HG03442 (cell line): ENCODE measurements at regions not wholly inside any gene's neighbourhood (a gene's known extent, or its start where the extent isn't known, plus 50 kb on each side); places are given as distances from the start of the nearest gene placed in this dataset.
"Not testable (repeated sequence)": the region's sequence is repeated elsewhere in the genome, so short reads cannot be mapped to it uniquely, and the experiment has no call there.

Experiments used
- ATAC-seq: cut with Tn5 transposase; IDR thresholded peaks from one replicate; pipeline ENCODE4 v1.9.1; 2021; ENCODE audit warnings: mild to moderate bottlenecking, moderate library complexity; ENCODE audit not compliant: unreplicated experiment

GRCh38 chr13:66237411-66238062, 992.6 kb downstream of the PCDH9 start:
- no peak for ATAC-seq

DNA sequence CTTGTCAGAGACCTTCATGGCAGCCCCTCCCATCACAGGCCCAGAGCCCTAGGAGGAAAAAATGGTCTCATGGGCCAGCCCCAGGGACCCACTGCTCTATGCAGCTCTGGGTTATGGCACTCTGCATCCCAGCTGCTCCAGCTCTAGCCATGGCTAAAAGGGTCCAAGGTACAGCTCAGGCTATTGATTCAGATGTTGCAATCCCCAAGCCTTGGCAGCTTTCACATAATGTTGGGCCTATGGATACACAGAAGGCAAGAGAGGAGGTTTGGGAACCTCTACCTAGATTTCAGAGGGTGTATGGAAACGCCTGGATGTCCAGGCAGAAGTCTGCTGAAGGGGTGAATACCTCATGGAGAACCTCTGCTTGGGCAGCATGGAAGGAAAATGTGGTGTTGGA, 996.0 kb downstream of the PCDH9 start:
- no peak for ATAC-seq

DNA sequence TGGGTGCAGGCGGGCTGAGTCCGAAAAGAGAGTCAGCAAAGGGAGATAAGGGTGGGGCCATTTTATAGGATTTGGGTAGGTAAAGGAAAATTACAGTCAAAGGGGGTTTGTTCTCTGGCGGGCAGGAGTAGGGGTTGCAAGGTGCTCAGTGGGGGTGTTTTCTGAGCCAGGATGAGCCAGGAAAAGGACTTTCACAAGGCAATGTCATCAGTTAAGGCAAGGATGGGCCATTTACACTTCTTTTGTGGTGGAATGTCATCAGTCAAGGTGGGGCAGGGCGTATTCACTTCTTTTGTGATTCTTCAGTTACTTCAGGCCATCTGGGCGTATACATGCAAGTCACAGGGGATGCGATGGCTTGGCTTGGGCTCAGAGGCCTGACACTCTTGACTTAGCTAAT, 998.2 kb downstream of the PCDH9 start:
- not testable (repeated sequence) for ATAC-seq

DNA sequence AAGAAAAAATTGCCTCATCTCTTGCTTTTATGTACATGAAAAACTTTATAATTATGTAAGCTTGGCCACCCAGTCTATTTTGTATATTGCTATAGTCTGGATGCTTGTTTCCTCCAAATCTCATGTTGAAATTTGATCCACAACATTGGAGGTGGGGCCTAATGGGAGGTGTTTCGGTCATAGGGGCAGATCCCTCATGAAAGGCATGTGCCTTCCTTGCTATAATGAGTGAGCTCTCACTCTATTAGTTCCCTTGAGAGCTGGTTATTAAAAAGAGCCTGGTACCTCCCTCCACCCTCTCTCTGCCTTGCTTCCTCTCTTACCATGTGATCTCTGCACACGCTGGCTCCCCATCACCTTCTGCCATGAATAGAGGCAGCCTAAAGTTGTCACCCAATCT, 1005.1 kb downstream of the PCDH9 start:
- ATAC-seq, result no peak

- no peak for ATAC-seq
These were observed 1005.5 kb downstream of the PCDH9 start for GRCh38 chr13:66224663-66225062.

- no peak for ATAC-seq
These were observed 1007.2 kb downstream of the PCDH9 start for GRCh38 chr13:66222926-66223325.

GRCh38 chr13:66222127-66222526, 1008.0 kb downstream of the PCDH9 start:
- ATAC-seq, result no peak

GRCh38 chr13:66219506-66219905, 1010.6 kb downstream of the PCDH9 start:
- no peak for ATAC-seq

DNA sequence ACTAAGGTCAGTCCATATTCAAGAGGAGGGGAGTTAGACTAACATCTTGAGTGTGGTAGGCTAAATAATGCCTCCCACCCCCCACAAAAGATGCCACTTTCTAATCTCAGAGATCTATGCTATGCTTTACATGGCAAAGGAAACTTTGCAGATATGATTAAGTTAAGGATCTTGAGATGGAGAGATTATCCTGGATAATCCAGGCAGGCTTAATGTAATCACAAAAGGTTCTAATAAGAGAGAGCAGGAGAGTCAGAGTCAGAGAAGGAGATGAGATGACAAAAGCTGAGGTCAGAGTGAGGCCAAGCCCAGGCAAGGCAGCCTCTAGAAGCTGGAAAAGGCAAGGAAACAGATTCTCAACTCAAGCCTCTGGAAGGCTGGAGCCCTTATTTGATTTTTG, 1011.6 kb downstream of the PCDH9 start:
- no peak for ATAC-seq

DNA sequence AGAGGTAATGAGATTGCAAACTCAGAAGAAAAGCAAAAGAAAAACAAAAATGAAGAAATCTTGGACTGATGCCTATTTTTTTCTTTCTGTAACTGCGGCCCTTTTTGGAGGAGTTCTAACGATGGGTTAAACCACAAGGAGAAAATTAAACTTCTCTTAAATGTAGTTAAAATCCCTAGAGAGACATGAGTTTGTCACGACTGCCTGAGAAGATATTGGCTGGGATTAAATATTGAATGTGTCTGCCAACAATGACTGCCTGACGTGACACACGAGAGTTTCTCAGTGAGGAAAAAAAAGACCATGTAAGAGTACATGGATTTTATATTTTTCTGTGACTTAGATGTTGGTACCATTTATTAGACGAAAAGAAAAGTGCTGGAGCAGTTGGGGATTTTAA, 1013.4 kb downstream of the PCDH9 start:
- ATAC-seq, result no peak

- ATAC-seq, result no peak
These were observed 1015.7 kb downstream of the PCDH9 start for GRCh38 chr13:66214467-66214866.

DNA sequence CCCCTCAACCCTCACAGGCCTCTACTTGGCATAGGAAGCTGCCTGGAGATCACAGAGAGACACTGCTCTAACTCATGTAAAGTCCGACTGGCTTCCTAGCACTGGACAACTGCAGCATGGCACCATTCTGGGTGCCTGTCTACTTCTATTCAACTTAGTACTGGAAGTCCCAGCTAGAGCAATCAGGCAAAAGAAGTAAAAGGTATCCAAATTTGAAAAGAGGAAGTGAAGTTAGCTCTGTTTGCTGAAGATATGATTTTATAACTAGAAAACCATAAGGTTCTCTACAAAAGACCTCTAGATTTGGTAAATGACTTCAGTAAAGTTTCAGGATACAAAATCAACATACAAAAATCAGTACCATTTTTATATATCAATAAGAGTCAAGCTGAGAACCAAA, 1017.6 kb downstream of the PCDH9 start:
- ATAC-seq, result no peak

DNA sequence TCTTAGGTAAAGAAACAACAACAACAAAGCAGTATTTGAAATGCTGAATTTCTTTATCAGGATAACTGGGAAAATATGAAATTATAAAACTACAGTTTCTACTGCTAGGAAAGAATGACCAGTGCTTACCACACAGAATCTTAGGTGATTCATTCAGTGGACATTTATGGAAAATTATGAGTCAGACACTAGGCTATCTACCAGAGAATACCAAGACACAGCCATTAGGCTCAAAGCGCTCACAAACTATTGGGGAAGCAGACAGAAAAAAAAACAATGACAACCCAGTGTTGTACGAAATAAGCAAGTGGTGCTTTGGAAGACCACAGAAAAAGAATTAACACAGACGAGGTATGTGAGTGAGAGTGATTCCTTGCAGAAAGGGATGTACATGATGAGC, 1019.5 kb downstream of the PCDH9 start:
- ATAC-seq, result no peak

GRCh38 chr13:66208589-66208988, 1021.5 kb downstream of the PCDH9 start:
- no peak for ATAC-seq

GRCh38 chr13:66207610-66208009, 1022.5 kb downstream of the PCDH9 start:
- ATAC-seq, result no peak

DNA sequence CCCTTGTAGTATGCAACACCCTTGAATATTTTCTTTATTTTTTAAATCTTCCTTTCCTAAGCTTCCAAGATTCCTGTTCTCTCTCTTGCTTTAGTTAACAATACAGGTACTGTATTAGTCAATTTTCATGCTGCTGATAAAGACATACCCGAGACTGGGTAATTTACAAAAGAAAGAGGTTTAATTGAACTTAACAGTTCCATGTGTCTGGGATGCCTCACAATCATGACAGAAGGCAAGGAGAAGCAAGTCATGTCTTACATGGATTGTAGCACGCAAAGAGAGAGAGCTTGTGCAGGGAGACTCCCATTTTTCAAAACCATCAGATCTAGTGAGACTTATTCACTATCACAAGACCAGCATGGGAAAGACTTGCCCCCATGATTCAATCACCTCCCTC, 1024.3 kb downstream of the PCDH9 start:
- ATAC-seq, result no peak

DNA sequence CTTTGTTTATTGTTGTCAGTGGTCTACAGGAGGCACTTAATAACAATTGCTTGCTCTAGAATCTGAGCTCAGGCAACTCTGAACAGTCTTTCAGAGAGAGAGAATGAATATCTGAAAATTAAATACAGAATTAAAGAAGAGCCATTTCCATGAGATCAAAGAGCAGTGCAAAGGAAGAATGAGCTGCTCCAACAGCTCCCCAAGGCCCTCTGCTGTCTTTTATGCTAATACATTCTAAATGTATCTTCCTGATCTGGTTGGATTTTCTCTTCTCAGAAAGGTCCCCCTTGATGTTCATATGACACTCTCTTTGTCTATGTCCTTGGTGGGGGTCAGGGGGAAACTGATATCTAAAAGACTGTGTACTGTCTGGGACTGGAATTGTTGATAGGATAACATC, 1029.6 kb downstream of the PCDH9 start:
- no peak for ATAC-seq

DNA sequence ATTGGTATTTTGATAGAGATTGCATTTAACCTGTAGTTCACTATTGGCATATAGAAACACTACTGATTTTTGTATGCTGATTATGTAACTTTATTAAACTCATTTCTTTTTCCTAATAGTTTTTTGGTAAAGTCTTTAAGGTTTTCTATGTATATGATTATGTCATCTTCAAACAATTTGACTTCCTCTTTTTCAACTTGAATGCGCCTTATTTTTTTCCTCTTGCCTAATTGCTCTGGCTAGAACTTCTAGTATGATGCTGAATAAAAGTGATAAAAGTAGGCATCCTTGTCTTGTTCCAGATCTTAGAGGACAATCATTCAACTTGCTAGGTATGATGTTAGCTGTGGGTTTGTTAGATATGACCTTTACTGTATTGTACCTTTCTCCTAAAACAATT, 1034.9 kb downstream of the PCDH9 start:
- no peak for ATAC-seq

- no peak for ATAC-seq
These were observed 1040.2 kb downstream of the PCDH9 start for GRCh38 chr13:66189986-66190385.

GRCh38 chr13:66180836-66181235, 1049.3 kb downstream of the PCDH9 start:
- ATAC-seq, result no peak

DNA sequence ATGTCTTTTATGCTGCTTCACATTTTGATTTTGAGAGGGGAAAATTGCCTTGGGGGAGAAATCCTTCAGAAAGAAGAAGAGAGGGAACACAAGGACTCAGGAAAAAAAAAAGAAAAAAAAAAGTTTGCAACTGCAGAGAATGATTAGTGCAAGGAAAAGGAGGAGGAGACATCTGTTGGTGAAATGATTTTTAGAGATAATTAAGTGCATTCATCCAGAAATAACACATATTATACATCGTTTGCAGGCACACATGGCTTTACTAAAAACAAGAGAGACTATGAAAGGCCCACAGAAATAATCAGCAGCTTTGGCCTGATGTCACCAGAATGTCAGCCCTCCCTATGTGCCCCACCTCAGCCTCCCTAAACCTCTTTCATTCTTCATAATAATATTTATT, 1058.2 kb downstream of the PCDH9 start:
- no peak for ATAC-seq

DNA sequence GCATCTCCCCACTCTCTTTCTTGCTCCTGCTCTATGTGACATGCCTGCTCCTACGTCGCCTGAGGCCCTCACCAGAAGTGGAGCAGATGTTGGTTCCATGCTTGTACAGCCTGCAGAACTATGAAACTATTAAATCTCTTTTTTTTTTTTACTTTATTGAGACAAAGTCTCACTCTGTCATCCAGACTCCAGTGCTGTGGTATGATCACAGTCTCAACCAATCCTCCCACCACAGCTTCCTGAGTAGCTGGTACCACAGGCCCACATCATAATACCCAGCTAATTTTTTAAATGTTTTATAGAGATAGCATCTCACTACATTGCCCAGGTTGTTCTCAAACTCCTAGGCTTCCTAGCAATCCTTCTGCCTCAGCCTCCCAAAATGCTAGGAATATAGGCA, 1067.7 kb downstream of the PCDH9 start:
- no peak for ATAC-seq

DNA sequence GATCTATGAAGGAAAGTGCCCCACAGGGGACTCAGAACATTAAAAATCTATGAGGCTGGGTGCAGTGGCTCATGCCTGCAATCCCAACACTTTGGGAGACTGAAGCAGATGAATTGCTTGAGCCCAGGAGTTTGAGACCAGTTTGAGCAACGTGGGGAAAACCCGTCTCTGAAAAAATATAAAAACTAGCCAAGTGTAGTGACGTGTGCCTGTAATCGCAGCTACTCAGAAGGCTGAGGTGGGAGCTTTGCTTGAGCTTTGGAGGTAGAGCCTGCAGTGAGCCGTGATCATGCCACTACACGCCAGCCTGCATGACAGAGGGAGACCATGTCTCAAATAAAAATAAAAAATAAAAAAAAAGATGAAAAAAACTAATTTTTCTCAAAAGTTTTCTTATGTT, 1070.6 kb downstream of the PCDH9 start:
- no peak for ATAC-seq
